WTC11 (cell line): ENCODE measurements at regions not wholly inside any gene's neighbourhood (a gene's known extent, or its start where the extent isn't known, plus 50 kb on each side); places are given as distances from the start of the nearest gene placed in this dataset.

Experiments
- ATAC-seq: fragments of 200-7000 bp; cut with Tn5 transposase; 2 replicates; pipeline ENCODE4 v1.10.0; 2021; ENCODE audit warnings: mild to moderate bottlenecking, moderate library complexity
- CTCF ChIA-PET: fragments of 300-600 bp; sonication (Branson Sonifier 250); formaldehyde crosslinking; loops from one replicate; lab custom pipeline; 2021; ENCODE audit warnings: antibody characterized with exemption; lab: Charles Lee
- POLR2A ChIA-PET: fragments of 350-600 bp; sonication (Branson Sonifier 250); formaldehyde crosslinking; loops from one replicate; lab custom pipeline; 2021; ENCODE audit warnings: antibody characterized with exemption; lab: Charles Lee
- DNase-seq: peaks from one replicate; pipeline ENCODE4 v3.0.0; 2021; ENCODE audit warnings: low spot score
- H3K27ac Mint-ChIP-seq: 2 replicates; pipeline ENCODE4 v1.8.0; 2021; ENCODE audit warnings: mixed read lengths
- H3K27me3 Mint-ChIP-seq: 2 replicates; pipeline ENCODE4 v1.8.0; 2021; ENCODE audit warnings: low read depth, mild to moderate bottlenecking, moderate library complexity, mixed read lengths
- H3K36me3 Mint-ChIP-seq: 2 replicates; pipeline ENCODE4 v1.8.0; 2021; ENCODE audit warnings: mixed read lengths
- H3K4me1 Mint-ChIP-seq: 2 replicates; pipeline ENCODE4 v1.8.0; 2022; ENCODE audit warnings: mixed read lengths
- H3K4me3 Mint-ChIP-seq: 2 replicates; pipeline ENCODE4 v1.8.0; 2021; ENCODE audit warnings: mild to moderate bottlenecking, moderate library complexity, mixed read lengths
- H3K9me3 Mint-ChIP-seq: 2 replicates; pipeline ENCODE4 v1.8.0; 2021; ENCODE audit warnings: mixed read lengths
- ARID4B ChIP-seq: sonication (generic); formaldehyde crosslinking; IDR thresholded peaks from 2 replicates; pipeline ENCODE4 v1.8.0; 2023; ENCODE audit warnings: missing genetic modification reagents, mild to moderate bottlenecking, borderline replicate concordance
- ATF2 ChIP-seq: sonication (generic); formaldehyde crosslinking; IDR thresholded peaks from 2 replicates; pipeline ENCODE4 v1.8.1; 2022; ENCODE audit warnings: low read depth, missing genetic modification reagents, borderline replicate concordance
- E2F5 ChIP-seq: sonication (generic); formaldehyde crosslinking; IDR thresholded peaks from 2 replicates; pipeline ENCODE4 v1.8.1; 2022; ENCODE audit warnings: mild to moderate bottlenecking, moderate library complexity, missing genetic modification reagents
- ETV6 ChIP-seq: sonication (generic); formaldehyde crosslinking; IDR thresholded peaks from 2 replicates; pipeline ENCODE4 v1.8.1; 2022; ENCODE audit warnings: mild to moderate bottlenecking, missing genetic modification reagents
- HMGXB4 ChIP-seq: sonication (generic); formaldehyde crosslinking; IDR thresholded peaks from 2 replicates; pipeline ENCODE4 v1.8.1; 2023; ENCODE audit warnings: mild to moderate bottlenecking, moderate library complexity, missing genetic modification reagents
- NFYB ChIP-seq: sonication (generic); formaldehyde crosslinking; conservative IDR thresholded peaks from 2 replicates; pipeline ENCODE4 v1.8.0; 2022; ENCODE audit warnings: low read depth, missing genetic modification reagents
- PREB ChIP-seq: sonication (generic); formaldehyde crosslinking; IDR thresholded peaks from 2 replicates; pipeline ENCODE4 v1.8.1; 2022; ENCODE audit warnings: mild to moderate bottlenecking, missing genetic modification reagents, moderate library complexity, borderline replicate concordance
- RELA ChIP-seq: sonication (generic); formaldehyde crosslinking; IDR thresholded peaks from 2 replicates; pipeline ENCODE4 v1.8.1; 2022; ENCODE audit warnings: missing genetic modification reagents, mild to moderate bottlenecking, borderline replicate concordance
- RORB ChIP-seq: fragments of 250-450 bp; sonication (Bioruptor Pico); IDR thresholded peaks from 2 replicates; pipeline ENCODE4 v1.9.0; 2021; ENCODE audit warnings: mild to moderate bottlenecking
- SMAD3 ChIP-seq: sonication (generic); formaldehyde crosslinking; IDR thresholded peaks from 2 replicates; pipeline ENCODE4 v1.8.0; 2022; ENCODE audit warnings: missing genetic modification reagents, mild to moderate bottlenecking, borderline replicate concordance
- SP1 ChIP-seq: sonication (generic); formaldehyde crosslinking; conservative IDR thresholded peaks from 2 replicates; pipeline ENCODE4 v1.8.1; 2022; ENCODE audit warnings: missing genetic modification reagents
- TCF7 ChIP-seq: sonication (generic); formaldehyde crosslinking; IDR thresholded peaks from 2 replicates; pipeline ENCODE4 v1.8.0; 2022; ENCODE audit warnings: mild to moderate bottlenecking, low read depth, missing genetic modification reagents, moderate library complexity
- USF1 ChIP-seq: sonication (generic); formaldehyde crosslinking; IDR thresholded peaks from 2 replicates; pipeline ENCODE4 v1.8.0; 2022; ENCODE audit warnings: mild to moderate bottlenecking, missing genetic modification reagents
- ZSCAN18 ChIP-seq: fragments of 250-450 bp; sonication (Bioruptor Pico); IDR thresholded peaks from 2 replicates; pipeline ENCODE4 v2.1.2; 2022; ENCODE audit warnings: mild to moderate bottlenecking, moderate library complexity

- TF ChIP-seq ATF2 (CRISPR knock-in tag) (no peak), SMAD3 (CRISPR knock-in tag) (no peak), ZSCAN18 (CRISPR knock-in tag) (no peak), USF1 (CRISPR knock-in tag) (no peak), NFYB (CRISPR knock-in tag) (no peak), ARID4B (CRISPR knock-in tag) (no peak)
Measured at GRCh38 chr1:96104506-96104905, 617.1 kb upstream of the PTBP2 start (continued).

GRCh38 chr1:96104906-96105305 is 616.7 kb upstream of the PTBP2 start:
- no peaks in the 10 kb centered on the region; the same call in 1 of the 2 replicates for H3K27me3 Mint-ChIP-seq
- TF ChIP-seq SP1 (CRISPR knock-in tag): no peak
- no peak for TF ChIP-seq RORB (CRISPR knock-in tag)
- TF ChIP-seq RELA (CRISPR knock-in tag): no peak
- no peak for TF ChIP-seq ETV6 (CRISPR knock-in tag)
- no peak for TF ChIP-seq PREB
- TF ChIP-seq HMGXB4 (CRISPR knock-in tag): no peak
- TF ChIP-seq TCF7 (CRISPR knock-in tag): no peak
- no peak for TF ChIP-seq E2F5 (CRISPR knock-in tag)
- no peak overlapping the region for H3K4me3 Mint-ChIP-seq
- H3K27ac Mint-ChIP-seq: no peak overlapping the region
- ATAC-seq (no peak), DNase-seq (no peak)
- CTCF ChIA-PET: no interaction called here
- POLR2A ChIA-PET: no interaction called here
- H3K9me3 Mint-ChIP-seq: peaks cover 10% of the 10 kb centered on the region
- no peaks in the 10 kb centered on the region; the same call in 1 of the 2 replicates for H3K36me3 Mint-ChIP-seq
- H3K4me1 Mint-ChIP-seq: peaks cover 16% of the 10 kb centered on the region
